GM06990 (cell line): ENCODE measurements at regions not wholly inside any gene's neighbourhood (a gene's known extent, or its start where the extent isn't known, plus 50 kb on each side); places are given as distances from the start of the nearest gene placed in this dataset.
"Not testable (repeated sequence)": the region's sequence is repeated elsewhere in the genome, so short reads cannot be mapped to it uniquely, and the experiment has no call there.

Experiments
- DNase-seq: peaks from one replicate; pipeline ENCODE4 v3.0.0-alpha.2; 2011; ENCODE audit not compliant: insufficient read length; ENCODE audit errors: extremely low read depth
- H3K27me3 ChIP-seq: replicated peaks from 2 replicates; pipeline ENCODE4 v1.6.0; 2011; ENCODE audit warnings: low read length; ENCODE audit not compliant: control insufficient read depth, insufficient read depth
- H3K36me3 ChIP-seq: 2 replicates; pipeline ENCODE4 v1.5.1; 2011; ENCODE audit warnings: low read length; ENCODE audit not compliant: control insufficient read depth, insufficient read depth
- H3K4me3 ChIP-seq: replicated peaks from 2 replicates; pipeline ENCODE4 v1.5.1; 2011; ENCODE audit warnings: low read depth, mild to moderate bottlenecking, control low read depth, low read length
- CTCF ChIP-seq: IDR thresholded peaks from 2 replicates; pipeline ENCODE4 v1.5.1; 2011; ENCODE audit warnings: low read length, control low read depth, mild to moderate bottlenecking, inconsistent platforms; ENCODE audit not compliant: insufficient read depth, poor library complexity, severe bottlenecking

GRCh38 chr2:43144263-43144662 lies 82.1 kb downstream of the ZFP36L2 start:
- Histone ChIP-seq H3K27me3 (no peaks in the 10 kb centered on the region), H3K4me3 (no peak overlapping the region), H3K36me3 (no peaks in the 10 kb centered on the region)
- no peak for DNase-seq
- no peak for TF ChIP-seq CTCF

GRCh38 chr2:43143756-43144155 lies 82.7 kb downstream of the ZFP36L2 start:
- TF ChIP-seq CTCF = no peak
- no peak for DNase-seq
- no peaks in the 10 kb centered on the region for H3K36me3 ChIP-seq
- H3K4me3 ChIP-seq = no peak overlapping the region
- H3K27me3 ChIP-seq = no peaks in the 10 kb centered on the region

GRCh38 chr2:43142921-43143438 lies 83.4 kb downstream of the ZFP36L2 start:
- no peak for TF ChIP-seq CTCF
- no peak for DNase-seq
- Histone ChIP-seq H3K27me3 (no peaks in the 10 kb centered on the region), H3K36me3 (no peaks in the 10 kb centered on the region; the same call in 1 of the 2 replicates), H3K4me3 (no peak overlapping the region)

GRCh38 chr2:43141636-43142151 lies 84.7 kb downstream of the ZFP36L2 start:
- H3K4me3 ChIP-seq, H3K36me3 ChIP-seq, DNase-seq, H3K27me3 ChIP-seq: not testable (repeated sequence)

- Histone ChIP-seq H3K27me3 (no peaks in the 10 kb centered on the region), H3K4me3 (no peak overlapping the region), H3K36me3 (no peaks in the 10 kb centered on the region; the same call in 1 of the 2 replicates)
- DNase-seq = no peak
- TF ChIP-seq CTCF = no peak
These were observed 86.3 kb downstream of the ZFP36L2 start for GRCh38 chr2:43139996-43140621.

GRCh38 chr2:43139501-43139900 lies 86.9 kb downstream of the ZFP36L2 start:
- TF ChIP-seq CTCF = no peak
- Histone ChIP-seq H3K36me3 (no peaks in the 10 kb centered on the region; the same call in 1 of the 2 replicates), H3K4me3 (no peak overlapping the region), H3K27me3 (no peaks in the 10 kb centered on the region)
- DNase-seq = no peak
